ENCODE measurements at regions not wholly inside any gene's neighbourhood (a gene's known extent, or its start where the extent isn't known, plus 50 kb on each side); places are given as distances from the start of the nearest gene placed in this dataset.

GRCh38 chr5:125103459-125103858 is 357.0 kb upstream of the ZNF608 start:
- H2AFZ ChIP-seq (ENCODE audit: low read depth, low read length) = no peak overlapping the region
- no peaks in the 10 kb centered on the region for H3K9me3 ChIP-seq (replicated peaks; ENCODE audit: control insufficient read depth, insufficient read depth, low read length)
- no peak overlapping the region for H3K27ac ChIP-seq (ENCODE audit: insufficient read depth, low read depth, low read length)
- H3K4me1 ChIP-seq (ENCODE audit: control insufficient read depth, extremely low read depth, insufficient read depth, low read length) = peaks cover 5% of the 10 kb centered on the region
- DNase-seq (ENCODE audit: low read depth, low spot score) (no peak), FAIRE-seq (no peak)
- H3K9ac ChIP-seq (replicated peaks; ENCODE audit: extremely low read depth, insufficient read depth, low read length) = no peak overlapping the region
- H3K9me1 ChIP-seq (replicated peaks; ENCODE audit: control insufficient read depth, extremely low read depth, insufficient read depth, low read length) = no peaks in the 10 kb centered on the region
- H4K20me1 ChIP-seq (replicated peaks; ENCODE audit: control insufficient read depth, extremely low read depth, insufficient read depth, low read length) = no peaks in the 10 kb centered on the region
- dilution Hi-C loops (cut with MboI; ENCODE audit: extremely low pct_ligation_motif_present, low sequenced_read_pairs) = no loop called here
- TF ChIP-seq CTCF (IDR thresholded peaks at IDR 0.05; ENCODE audit: extremely low read depth in 1 of 2, insufficient read depth in 1 of 2, low read depth in 1 of 2, low read length in 2 of 2) (no peak), GATA2 (IDR thresholded peaks at IDR 0.05; ENCODE audit: insufficient read depth, insufficient read length, low read depth, low read length) (no peak), EZH2 (IDR thresholded peaks at IDR 0.05; ENCODE audit: borderline replicate concordance, low read depth, low read length, severe bottlenecking) (no peak), POLR2A (IDR thresholded peaks at IDR 0.05; ENCODE audit: low read depth, low read length) (no peak), MYC (IDR thresholded peaks at IDR 0.05; ENCODE audit: low read depth, low read length) (no peak), JUN (IDR thresholded peaks at IDR 0.05; ENCODE audit: borderline replicate concordance, insufficient read depth, insufficient read length, low read depth) (no peak), FOS (IDR thresholded peaks at IDR 0.05; ENCODE audit: borderline replicate concordance, insufficient read depth, low read length) (no peak), MAX (IDR thresholded peaks at IDR 0.05; ENCODE audit: insufficient read depth, insufficient read length) (no peak), POLR2AphosphoS5 (IDR thresholded peaks at IDR 0.05; ENCODE audit: insufficient read depth, low read depth, low read length) (no peak)
- H3K36me3 ChIP-seq (ENCODE audit: control insufficient read depth in 2 of 2, extremely low read depth in 1 of 2, insufficient read depth in 2 of 2, low read length in 2 of 2) = no peaks in the 10 kb centered on the region
- ChIA-PET CTCF (interaction anchor here (0.6 kb wide), 1 partner anchor 15 kb away, joined by 3 read pairs; no protein-coding TSS in a partner anchor), POLR2A (no interaction called here)
- H3K27me3 ChIP-seq (ENCODE audit: control insufficient read depth in 2 of 2, insufficient read depth in 2 of 2, low read length in 2 of 2) = no peaks in the 10 kb centered on the region
- no peak overlapping the region for H3K4me2 ChIP-seq (ENCODE audit: insufficient read depth, low read length)
- no peaks in the 10 kb centered on the region for H3K79me2 ChIP-seq (ENCODE audit: control insufficient read depth, insufficient read depth, low read length)
- no peak overlapping the region for H3K4me3 ChIP-seq (replicated peaks in 1 of 3; ENCODE audit: insufficient read depth in 1 of 3, low read depth in 1 of 3, low read length in 3 of 3)
- no TSS peak for BruUV-seq (replicated peaks)
- intact Hi-C loops (cut with micrococcal nuclease) = no loop called here

Data from endothelial cell of umbilical vein (primary cell).